Right lobe of liver (tissue), 6 donors: ENCODE measurements at regions not wholly inside any gene's neighbourhood (a gene's known extent, or its start where the extent isn't known, plus 50 kb on each side); places are given as distances from the start of the nearest gene placed in this dataset.

Source experiments
- ATAC-seq, 4 donors: fragments of 200-7000 bp; cut with Tn5 transposase; one replicate each; pipeline ENCODE4 v1.9.1; 2020; ENCODE audit warnings: mild to moderate bottlenecking in 4 of 4, moderate library complexity in 4 of 4
- DNase-seq, 3 donors: peaks; one replicate each; pipeline ENCODE4 v3.0.0-alpha.2; 2020
- H3K27ac ChIP-seq, 3 donors: fragments of 200-600 bp; one replicate each; pipeline ENCODE4 v1.8.0; 2022
- H3K27me3 ChIP-seq, 2 donors: fragments of 200-600 bp; one replicate each; pipeline ENCODE4 v1.8.0; 2022
- H3K36me3 ChIP-seq, 4 donors: fragments of 200-600 bp; sonication (generic) in 1 of 4; one replicate each; pipeline versions ENCODE4 v1.5.1 to v1.8.0; 2017 to 2022; ENCODE audit warnings: control low read depth in 1 of 4
- H3K4me1 ChIP-seq, 4 donors: fragments of 200-600 bp; sonication (generic) in 1 of 4; one replicate each; pipeline versions ENCODE4 v1.5.1 to v1.8.0; 2017 to 2022; ENCODE audit warnings: control low read depth in 1 of 4
- H3K4me3 ChIP-seq, 3 donors: fragments of 200-600 bp; one replicate each; pipeline ENCODE4 v1.8.0; 2022
- H3K9me3 ChIP-seq, 4 donors: fragments of 200-600 bp; sonication (generic) in 1 of 4; one replicate each; pipeline versions ENCODE4 v1.5.1 to v1.8.0; 2017 to 2022; ENCODE audit warnings: control low read depth in 1 of 4
- POLR2A ChIP-seq: fragments of 450-650 bp; IDR thresholded peaks from one replicate; pipeline ENCODE4 v1.6.1; 2017; ENCODE audit warnings: antibody characterized with exemption, mild to moderate bottlenecking
- WGBS: methylation state at CpG from one replicate; pipeline ENCODE4 v1.1.6; 2018; ENCODE audit warnings: low coverage, low lambda C conversion rate; ENCODE audit not compliant: insufficient coverage; ENCODE audit errors: missing lambda C conversion rate; 5-methylcytosine and 5-hydroxymethylcytosine counted together
- intact Hi-C, 2 donors: fragments of 100-400 bp; cut with DNase I; formaldehyde crosslinking; loops; one replicate each; pipeline versions ENCODE4 v1.11.2 to v1.14.1; 2022
- TF ChIP-seq, protein P1 (sequence below), 4 donors: fragments of 200-600 bp in 3 of 4; fragments of 450-650 bp in 1 of 4; IDR thresholded peaks; one replicate each; pipeline versions ENCODE4 v1.5.1 to v1.8.0; 2016 to 2022; ENCODE audit warnings: antibody characterized with exemption in 4 of 4, mild to moderate bottlenecking in 2 of 4
- donor health status: DM: no; HTN: yes; CAD: no.
- donor health status: DM: no; HTN: no; CAD: no.
- donor health status: DM: no; HTN: no; CAD: no.
- donor health status: DM: no; HTN: yes; CAD: no.
- donor health status: DM: no; HTN: yes; CAD: no.

DNA sequence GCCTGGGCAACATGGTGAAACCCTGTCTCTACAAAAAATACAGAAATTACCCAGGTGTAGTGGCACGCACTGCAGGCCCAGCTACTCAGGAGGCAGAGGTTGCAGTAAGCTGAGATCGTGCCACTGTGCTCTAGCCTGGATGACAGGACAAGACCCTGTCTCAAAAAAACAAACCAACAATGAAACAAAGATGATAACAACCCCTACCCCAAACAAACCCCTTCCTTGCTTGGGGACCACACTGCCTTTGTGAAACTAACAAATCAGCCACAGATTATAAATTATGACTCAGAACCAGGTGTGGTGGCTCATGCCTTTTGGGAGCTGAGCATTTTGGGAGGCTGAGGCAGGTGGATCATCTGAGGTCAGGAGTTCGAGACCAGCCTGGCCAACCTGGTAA is 75.3 kb upstream of the RPH3AL start:
- Histone ChIP-seq H3K4me1 (no peaks in the 10 kb centered on the region), H3K9me3 (peaks cover 0 to 9% (median 0%) of the 10 kb centered on the region in 4 donors), H3K27me3 (no peaks in the 10 kb centered on the region), H3K4me3 (no peak overlapping the region), H3K36me3 (no peaks in the 10 kb centered on the region), H3K27ac (no peak overlapping the region)
- ATAC-seq (no peak), DNase-seq (no peak)
- intact Hi-C loops = no loop called here
- TF ChIP-seq, protein P1, sequence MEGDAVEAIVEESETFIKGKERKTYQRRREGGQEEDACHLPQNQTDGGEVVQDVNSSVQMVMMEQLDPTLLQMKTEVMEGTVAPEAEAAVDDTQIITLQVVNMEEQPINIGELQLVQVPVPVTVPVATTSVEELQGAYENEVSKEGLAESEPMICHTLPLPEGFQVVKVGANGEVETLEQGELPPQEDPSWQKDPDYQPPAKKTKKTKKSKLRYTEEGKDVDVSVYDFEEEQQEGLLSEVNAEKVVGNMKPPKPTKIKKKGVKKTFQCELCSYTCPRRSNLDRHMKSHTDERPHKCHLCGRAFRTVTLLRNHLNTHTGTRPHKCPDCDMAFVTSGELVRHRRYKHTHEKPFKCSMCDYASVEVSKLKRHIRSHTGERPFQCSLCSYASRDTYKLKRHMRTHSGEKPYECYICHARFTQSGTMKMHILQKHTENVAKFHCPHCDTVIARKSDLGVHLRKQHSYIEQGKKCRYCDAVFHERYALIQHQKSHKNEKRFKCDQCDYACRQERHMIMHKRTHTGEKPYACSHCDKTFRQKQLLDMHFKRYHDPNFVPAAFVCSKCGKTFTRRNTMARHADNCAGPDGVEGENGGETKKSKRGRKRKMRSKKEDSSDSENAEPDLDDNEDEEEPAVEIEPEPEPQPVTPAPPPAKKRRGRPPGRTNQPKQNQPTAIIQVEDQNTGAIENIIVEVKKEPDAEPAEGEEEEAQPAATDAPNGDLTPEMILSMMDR (IDR thresholded peaks at IDR 0.05) = no peak
- TF ChIP-seq POLR2A = no peak
- 93% methylated on average over 3 of the region's 3 CpGs for WGBS

DNA sequence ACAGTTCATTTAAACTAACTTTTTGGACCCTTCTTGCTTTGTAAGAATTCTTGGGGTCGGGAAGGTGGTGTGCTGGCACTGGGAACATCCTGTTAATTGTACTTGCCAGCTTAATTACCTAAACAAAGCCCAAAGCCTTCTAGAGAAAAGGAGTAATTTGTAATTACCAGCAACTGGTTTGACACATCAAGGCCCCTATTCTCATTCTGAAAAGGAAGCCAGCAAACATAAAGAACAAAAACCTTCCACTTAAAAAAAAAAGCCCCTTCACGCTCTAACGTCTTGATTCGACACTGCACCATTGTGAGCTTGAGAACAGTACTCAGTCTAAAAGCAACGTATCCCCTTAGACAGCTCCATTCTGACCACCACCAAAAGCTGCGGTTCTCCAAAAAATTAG is 74.7 kb upstream of the RPH3AL start:
- H3K4me1 ChIP-seq = no peaks in the 10 kb centered on the region
- H3K4me3 ChIP-seq = no peak overlapping the region
- no peaks in the 10 kb centered on the region for H3K27me3 ChIP-seq
- H3K36me3 ChIP-seq = no peaks in the 10 kb centered on the region
- H3K9me3 ChIP-seq = peaks cover 0 to 9% (median 0%) of the 10 kb centered on the region in 4 donors
- no peak for DNase-seq
- TF ChIP-seq, protein P1 (IDR thresholded peaks at IDR 0.05) = no peak
- TF ChIP-seq POLR2A = no peak
- intact Hi-C loops = no loop called here
- no peak overlapping the region for H3K27ac ChIP-seq
- ATAC-seq = no peak
- WGBS = 67% methylated on average over 6 of the region's 6 CpGs

DNA sequence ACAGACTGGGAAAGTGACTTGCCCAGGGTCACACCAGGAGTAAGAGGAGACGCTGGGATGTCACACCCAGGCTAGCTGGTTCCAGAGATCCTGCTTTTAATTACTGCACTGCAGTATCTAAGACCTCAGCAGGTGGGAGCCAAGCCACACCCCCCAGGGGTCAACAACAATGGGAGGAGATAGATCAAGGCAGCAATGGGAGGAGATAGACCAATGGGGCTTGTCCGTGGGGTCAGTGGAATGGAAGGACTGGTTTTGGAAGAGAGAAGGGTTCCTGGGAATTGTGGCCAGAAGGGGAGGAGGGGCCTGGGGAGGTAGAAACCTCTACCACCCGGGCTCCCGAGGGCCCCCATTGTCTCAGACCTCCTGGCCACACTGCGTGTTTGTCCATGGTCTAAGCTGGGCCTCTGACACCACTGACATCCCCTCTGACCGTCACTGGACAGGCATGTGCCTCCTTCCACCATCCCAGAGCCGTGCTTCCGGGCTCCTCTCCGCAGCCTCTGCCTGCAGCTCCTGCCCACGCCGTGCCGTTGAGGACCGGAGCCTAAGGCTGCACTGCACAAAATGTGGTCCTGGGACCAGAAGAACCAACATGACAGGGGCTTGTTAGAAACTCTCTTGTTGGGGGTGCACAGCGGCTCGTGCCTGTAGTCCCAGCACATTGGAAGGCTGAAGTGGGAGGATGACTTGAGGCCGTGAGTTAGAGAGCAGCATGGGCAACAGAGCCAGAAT is 69.8 kb upstream of the RPH3AL start:
- Histone ChIP-seq H3K4me3 (no peak overlapping the region), H3K9me3 (no peaks in the 10 kb centered on the region), H3K36me3 (no peaks in the 10 kb centered on the region), H3K27me3 (no peaks in the 10 kb centered on the region), H3K4me1 (no peaks in the 10 kb centered on the region), H3K27ac (no peak overlapping the region)
- intact Hi-C loops = no loop called here
- DNase-seq (no peak), ATAC-seq (peak in 1 of 4 donors; percentile 16)
- TF ChIP-seq, protein P1 (IDR thresholded peaks at IDR 0.05) = no peak
- TF ChIP-seq POLR2A = no peak
- 73% methylated on average over 4 of the region's 16 CpGs for WGBS

DNA sequence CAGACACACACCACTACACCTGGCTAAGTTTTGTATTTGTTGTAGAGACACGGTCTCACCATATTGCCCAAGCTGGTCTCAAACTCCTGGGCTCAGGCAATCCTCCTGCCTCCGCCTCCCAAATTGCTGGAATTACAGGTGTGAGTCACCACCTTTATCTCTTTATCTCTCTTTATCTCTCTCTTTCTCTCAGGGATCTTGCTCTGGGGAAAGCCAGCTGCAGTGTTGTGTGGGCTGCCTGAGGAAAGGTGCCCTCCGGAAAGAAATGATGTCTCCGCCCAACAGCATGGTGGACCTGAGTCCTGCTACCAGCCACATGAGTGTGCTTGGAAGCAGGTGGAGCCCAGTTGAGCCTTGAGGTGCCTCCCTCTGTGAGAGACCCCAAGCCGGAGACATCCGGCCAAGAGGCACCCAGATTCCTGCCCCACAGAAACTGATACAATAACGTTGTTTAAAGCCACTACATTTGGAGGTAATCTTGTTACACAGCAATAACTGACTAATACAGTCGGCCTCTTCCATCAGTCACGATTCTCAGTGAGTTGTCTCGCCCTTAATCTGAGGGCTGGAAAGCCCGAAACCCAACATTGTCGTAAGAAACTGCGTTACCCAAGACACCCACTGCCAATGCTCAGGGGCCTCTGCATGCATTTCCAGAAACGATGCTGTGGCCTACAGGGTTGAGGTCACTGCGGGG is 68.0 kb upstream of the RPH3AL start:
- DNase-seq (no peak), ATAC-seq (no peak)
- H3K4me3 ChIP-seq = no peak overlapping the region
- intact Hi-C loops = no loop called here
- no peaks in the 10 kb centered on the region for H3K4me1 ChIP-seq
- 88% methylated on average over 7 of the region's 15 CpGs for WGBS
- TF ChIP-seq, protein P1 (IDR thresholded peaks at IDR 0.05) = no peak
- no peak for TF ChIP-seq POLR2A
- no peaks in the 10 kb centered on the region for H3K27me3 ChIP-seq
- H3K27ac ChIP-seq = no peak overlapping the region
- no peaks in the 10 kb centered on the region for H3K9me3 ChIP-seq
- H3K36me3 ChIP-seq = no peaks in the 10 kb centered on the region
